Erythroblast (primary cell): ENCODE measurements at regions not wholly inside any gene's neighbourhood (a gene's known extent, or its start where the extent isn't known, plus 50 kb on each side); places are given as distances from the start of the nearest gene placed in this dataset.

ENCODE experiments used
- DNase-seq, 2 experiments: peaks; one replicate each; lab custom pipeline; 2025; lab: John Stamatoyannopoulos, UW
- GATA1 ChIP-seq: IDR thresholded peaks from 2 replicates; pipeline ENCODE4 v1.6.1; 2011; ENCODE audit warnings: low read depth, mild to moderate bottlenecking, control low read depth, low read length, moderate library complexity
- POLR2A ChIP-seq: IDR thresholded peaks from 2 replicates; pipeline ENCODE4 v1.6.1; 2011; ENCODE audit warnings: mild to moderate bottlenecking, low read length

DNA sequence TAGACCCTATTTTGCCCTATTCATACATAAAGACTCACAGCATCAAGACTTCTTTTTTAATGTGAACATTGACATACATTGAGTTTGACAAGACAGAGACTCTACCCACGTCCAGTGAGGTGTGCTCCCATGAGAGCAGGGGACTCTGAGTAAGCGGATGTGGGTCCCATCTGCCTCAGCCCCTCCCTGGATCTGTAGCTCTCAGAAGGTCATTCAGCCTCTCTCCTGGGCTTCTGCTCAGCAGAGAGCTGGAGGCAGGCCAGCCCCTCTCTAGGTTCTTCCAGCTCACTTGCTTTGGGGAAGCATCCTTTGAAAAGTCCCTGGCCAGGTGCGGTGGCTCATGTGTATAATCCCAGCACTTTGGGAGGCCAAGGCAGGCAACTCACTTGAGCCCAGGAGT is 146.9 kb upstream of the ZMIZ1 start:
- TF ChIP-seq GATA1 (no peak), POLR2A (no peak)
- DNase-seq, result no peak

DNA sequence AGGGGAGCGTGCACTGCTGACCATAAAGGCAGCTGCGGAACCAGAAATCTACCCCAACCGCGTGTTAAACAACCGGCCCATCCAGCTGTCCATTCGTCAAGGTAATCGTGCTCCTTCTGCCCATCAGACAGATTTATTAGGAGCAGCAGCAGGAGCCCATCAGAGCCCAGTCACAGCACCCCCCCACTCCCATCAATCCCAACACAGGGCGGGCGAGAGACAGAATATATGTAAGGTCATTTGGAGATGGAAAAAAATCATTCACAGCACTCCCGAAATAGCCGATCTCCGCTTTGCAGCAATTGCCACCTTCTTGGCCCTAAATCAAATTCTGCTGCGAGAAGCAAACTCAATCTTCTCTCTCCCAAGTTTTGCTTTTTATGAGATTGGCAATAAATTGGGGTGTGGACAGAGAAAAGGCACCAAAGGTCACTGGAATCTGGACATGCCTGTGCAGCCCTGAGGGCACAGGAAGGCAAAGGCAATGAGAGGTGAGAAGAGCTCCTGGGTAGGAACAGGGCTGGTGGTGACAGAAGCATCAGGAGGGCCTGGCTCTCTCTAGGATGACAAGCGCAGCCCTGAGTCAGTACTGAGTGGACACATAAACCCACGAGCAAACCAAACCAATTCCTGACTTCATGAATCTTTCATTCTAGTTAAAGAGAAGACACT is 145.0 kb upstream of the ZMIZ1 start:
- TF ChIP-seq POLR2A (no peak), GATA1 (no peak)
- no peak for DNase-seq

DNA sequence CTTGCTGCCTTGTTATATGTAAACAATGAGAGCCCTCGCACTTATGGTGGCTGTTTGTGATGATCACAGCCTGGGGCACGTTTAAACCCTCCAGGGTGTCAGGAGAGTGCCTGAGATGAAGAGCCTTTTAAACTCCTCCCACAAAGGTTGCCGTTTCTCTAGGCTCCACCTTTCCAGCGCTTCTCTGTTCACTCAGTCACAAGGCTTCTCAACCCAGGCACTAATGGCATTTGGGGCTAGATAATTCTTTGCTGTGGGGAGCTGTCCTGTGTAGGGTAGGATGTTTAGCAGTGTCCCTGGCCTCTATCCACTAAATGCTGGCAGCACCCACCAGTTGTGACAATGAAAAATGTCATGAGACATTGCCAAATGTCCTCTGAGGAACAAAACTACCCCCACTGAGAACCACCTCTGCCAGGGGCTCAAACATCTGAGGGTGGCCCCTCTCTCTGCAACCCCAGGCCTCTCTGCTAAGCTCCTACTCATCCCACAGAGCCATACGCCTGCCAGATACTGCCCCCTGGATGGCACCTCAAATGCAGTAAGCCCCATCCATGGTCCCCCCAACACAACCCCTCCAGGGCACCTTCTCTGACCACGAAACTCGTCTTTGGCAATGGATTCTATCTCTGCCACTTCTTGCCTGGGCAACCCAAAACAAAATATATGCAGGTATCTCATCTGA is 144.3 kb upstream of the ZMIZ1 start:
- DNase-seq, result no peak
- TF ChIP-seq POLR2A (no peak), GATA1 (no peak)

DNA sequence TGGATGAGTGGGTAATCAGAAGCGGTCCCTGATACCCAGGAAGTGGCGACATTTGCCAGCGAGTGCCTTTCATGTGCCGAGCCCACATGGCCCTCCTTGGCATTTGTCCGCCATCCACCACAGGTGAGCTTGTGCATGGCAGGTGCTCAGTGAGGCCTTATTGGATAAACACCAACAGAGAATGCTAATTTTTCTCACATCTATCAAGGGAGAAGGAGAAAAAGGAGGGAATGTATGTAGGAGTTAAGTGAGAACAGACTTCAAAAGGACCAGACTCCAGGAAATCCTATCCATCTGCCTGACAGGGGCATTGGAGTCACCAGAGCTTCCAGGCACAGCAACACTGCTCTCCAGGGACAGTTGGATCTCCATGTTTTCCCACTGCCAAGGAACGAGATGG is 143.5 kb upstream of the ZMIZ1 start:
- no peak for DNase-seq

DNA sequence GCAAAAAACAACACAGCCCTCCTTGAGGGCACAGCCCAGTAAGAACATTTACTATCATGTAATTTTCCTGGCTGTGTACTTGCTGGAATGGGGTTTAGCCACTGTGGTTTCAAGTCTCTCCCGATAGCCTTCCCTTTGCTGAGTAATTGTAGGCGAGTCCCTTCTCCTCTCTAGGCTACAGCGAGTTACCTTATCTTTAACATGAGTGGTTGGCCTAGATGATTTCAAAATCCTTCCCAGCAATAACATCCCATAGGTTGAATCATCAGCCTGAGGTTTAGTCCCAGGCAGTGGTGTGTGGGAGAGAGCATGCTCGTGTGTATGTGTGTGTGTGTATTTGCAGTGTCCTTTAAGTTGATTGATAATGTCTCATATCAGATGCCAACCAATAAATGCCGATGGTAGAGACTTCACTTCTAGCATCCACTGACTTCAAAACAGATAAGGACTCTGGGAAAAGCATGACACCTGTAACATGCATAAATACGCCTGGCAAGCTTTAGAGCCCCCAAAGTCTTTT is 142.9 kb upstream of the ZMIZ1 start:
- no peak for TF ChIP-seq POLR2A
- no peak for TF ChIP-seq GATA1
- DNase-seq, result peak in 1 of 2 experiments; percentile 52

More for the DNA sequence above, 143.5 kb upstream of the ZMIZ1 start:
- TF ChIP-seq POLR2A (no peak), GATA1 (no peak)

DNA sequence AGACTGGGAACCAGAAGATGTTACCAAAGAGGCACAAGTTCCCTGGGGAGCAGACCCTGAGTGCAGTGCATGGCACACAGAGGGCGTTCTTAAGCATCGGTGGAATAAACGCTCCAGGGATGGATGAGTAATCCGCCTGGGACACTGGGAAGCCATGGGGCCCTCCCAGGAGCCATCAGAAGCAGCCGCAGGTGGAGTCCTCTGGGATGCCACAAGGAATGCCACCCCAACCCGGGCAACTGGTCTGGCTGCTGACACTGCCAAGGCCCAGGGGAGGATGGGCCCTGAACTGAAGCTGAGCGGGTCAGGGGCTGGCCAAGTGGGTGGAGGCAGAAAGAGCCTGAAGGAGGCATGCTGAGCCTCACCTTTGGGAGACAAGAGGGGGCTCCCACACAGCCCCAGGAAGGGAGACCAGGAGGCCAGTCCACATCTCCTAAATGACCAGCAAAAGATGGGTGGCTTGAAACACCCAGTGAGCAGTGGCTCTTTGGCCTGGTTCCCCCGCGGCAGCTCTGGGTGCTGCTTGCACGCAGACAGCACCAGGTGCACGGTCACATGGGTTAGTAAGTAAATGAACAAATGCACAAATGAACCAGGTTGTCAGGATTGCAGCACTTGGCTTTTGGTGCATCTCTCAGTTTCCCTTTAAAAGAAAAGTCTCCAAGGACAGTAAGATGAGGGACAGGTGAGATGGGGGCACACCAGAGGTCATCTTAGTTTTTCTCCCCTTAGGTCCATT is 141.3 kb upstream of the ZMIZ1 start:
- no peak for DNase-seq
- TF ChIP-seq GATA1 (no peak), POLR2A (no peak)

DNA sequence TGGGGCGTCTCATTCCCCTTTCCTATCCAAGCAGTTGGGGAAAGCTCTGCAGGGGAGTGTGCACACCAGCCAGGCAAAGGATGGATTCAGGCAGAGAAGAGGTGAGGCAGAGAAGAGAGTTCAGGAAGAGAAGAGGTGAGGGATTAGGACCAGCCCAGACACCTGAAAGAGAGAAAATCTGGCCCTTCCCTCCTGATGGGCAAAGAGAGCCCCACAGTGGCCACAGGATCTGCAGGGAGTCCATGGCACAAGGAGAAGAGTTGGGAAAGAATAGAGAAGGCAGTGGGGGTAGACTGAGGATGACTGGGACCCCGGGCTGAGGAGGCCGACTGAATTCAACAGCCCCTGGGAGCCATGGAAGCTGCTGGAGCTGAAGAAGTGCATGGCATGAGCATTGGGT is 140.4 kb upstream of the ZMIZ1 start:
- TF ChIP-seq GATA1 (no peak), POLR2A (no peak)
- DNase-seq, result no peak

DNA sequence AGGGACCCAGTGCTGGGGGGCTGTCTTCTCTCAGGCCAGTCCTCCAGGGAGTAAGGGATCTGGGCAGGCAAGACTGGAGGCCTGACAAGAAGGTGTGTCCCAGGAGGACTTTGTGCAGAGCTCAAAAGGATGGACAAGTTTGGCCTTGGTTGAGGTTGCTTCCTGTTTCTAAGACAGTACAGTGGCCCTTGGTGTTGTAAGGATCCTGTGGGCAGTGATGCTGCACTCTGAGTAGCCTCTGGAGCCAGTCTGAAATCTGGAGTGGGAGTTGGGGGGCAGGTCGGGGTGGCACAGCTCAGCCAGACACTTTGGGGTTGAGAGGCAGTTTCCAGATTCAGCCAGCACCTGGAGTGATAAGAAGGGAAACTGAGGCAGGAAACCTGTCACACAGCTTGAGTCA is 139.2 kb upstream of the ZMIZ1 start:
- DNase-seq, result no peak
- TF ChIP-seq POLR2A (no peak), GATA1 (no peak)

DNA sequence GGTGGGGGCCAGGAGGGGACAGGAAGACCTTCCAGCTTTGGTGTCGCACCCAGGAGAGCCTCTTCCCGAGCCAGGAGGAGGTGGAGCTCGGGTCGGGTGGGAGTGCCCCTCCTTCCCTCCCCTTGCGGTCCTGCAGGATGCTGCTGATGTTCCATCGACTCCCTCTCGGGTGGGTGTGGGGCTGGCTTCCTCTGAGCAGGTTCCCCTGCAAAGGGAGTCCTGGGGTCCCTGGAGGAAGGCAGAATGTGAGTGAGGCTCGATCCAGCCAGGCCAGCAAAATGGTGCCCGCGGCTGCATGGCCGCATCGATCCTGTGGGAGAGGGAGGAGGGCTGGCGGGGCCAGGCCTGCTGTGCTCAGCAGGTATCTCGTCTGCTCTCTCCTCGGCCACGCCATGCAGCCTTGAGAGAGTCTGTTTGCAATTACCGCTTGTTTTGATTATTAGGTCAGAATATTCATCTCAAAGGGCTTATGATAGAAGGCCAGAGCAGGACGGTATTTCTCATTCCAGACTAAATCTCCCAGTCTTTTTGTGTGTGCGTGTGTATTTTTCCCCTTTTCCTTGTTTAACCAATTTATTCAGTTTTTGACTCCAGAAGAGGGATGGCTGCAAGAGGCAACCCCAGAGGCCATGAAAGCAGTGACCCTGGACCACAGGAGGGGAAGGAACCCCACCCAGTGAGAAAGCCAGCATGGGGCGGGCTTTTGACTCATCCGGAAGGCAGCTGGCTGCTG is 137.3 kb upstream of the ZMIZ1 start:
- no peak for TF ChIP-seq GATA1
- TF ChIP-seq POLR2A, result no peak

DNA sequence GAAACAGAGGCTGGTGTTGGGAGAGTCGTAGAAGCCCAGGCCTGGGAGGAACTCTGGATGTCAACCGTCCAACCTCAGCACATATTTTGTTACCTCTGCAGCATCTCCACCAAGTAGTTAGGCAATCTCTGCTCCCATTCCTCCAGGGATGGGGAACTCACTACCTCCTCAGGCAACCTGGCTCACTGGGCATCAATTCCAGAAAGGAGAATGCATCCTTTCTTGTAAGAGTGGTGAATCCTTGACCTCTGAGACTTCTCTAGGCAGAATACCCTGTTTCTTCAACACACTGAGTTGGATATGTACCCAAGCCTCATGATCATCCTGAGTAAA is 136.7 kb upstream of the ZMIZ1 start:
- TF ChIP-seq GATA1 (no peak), POLR2A (no peak)
- DNase-seq, result no peak

More for the DNA sequence above, 137.3 kb upstream of the ZMIZ1 start:
- DNase-seq, result no peak

DNA sequence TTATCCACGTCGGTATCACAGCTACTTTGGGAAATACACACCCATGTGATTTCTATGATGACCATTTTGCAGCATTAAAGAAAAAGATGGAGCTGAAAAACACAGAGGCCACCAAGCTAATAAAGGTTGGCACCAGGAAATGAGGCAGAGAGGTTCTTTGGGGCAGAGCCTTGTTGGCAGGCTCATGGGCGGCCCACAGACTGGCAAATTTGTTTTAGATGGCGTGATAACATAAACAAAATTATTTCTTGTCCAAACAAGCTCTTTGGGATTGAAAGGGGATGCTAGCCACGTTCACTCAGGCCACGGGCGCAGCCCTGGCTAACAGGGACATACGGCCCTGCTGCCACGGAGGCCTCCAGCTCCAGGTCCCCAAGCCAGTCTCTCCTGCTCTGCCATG is 135.9 kb upstream of the ZMIZ1 start:
- TF ChIP-seq POLR2A (no peak), GATA1 (no peak)
- no peak for DNase-seq

DNA sequence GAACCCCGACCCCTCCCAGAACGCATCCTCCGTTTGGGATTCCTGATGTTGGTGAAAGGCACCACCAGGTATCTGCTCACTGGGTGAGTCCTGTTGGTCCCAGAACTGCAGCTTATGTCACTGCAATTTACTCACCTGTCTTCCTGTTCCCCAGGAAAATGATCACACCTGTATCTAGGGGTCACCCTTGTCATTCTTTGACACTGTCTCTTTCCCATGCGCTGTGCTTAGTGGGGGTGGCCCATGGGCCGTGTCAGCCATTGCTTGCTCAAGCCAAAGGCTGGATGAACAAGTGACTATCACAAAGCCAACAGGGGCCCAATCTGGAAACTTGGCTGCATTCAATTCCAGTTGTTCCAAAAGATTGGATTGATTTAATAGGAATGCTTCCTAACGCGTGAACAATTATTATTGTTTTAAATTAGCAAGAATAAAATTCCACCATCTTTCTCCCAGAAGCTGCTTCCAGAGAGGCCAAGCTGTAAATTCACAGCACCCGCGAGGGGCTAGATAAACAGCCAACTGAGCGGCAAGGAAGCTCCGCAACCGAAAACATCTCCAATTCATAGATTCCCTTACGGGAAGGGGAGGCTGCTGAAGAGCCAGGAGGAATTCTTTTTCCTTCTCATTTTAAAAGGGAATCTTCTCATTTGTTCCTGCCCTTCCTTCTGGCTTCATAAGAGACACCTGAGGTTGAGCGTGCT is 134.8 kb upstream of the ZMIZ1 start:
- TF ChIP-seq GATA1 (no peak), POLR2A (no peak)
- no peak for DNase-seq

DNA sequence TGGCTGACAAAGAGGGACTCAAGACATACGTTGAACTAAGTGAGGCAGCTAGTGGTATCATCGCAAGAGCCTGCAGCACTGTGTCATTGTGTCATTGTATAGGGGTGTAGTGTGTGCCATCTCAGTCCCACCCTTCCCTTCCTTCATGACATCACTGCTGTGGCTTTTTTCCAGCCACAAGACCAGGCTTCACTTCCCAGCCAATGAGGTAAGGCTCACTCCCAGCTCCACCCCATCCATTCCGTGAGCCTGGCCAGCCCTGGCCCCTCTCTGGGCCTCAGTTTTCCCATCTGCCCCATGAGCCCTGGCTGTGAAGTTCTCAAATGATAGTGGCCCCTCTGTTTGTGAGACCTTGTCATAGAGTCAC is 134.3 kb upstream of the ZMIZ1 start:
- no peak for TF ChIP-seq GATA1
- no peak for TF ChIP-seq POLR2A
- no peak for DNase-seq
